Panc1 (cell line): ENCODE measurements at regions not wholly inside any gene's neighbourhood (a gene's known extent, or its start where the extent isn't known, plus 50 kb on each side); places are given as distances from the start of the nearest gene placed in this dataset.

Experiments
- ATAC-seq: fragments of 200-7000 bp; cut with Tn5 transposase; 2 replicates; pipeline ENCODE4 v1.9.1; 2020; ENCODE audit warnings: mild to moderate bottlenecking, moderate library complexity
- BruUV-seq: library from RNA; stranded (reverse); fragments of 400-500 nt; replicated peaks from 2 replicates; lab custom pipeline; 2021; lab: Mats Ljungman, UMichigan
- CTCF ChIA-PET: fragments of 300-600 bp; sonication (Branson Sonifier 250); formaldehyde crosslinking; loops from one replicate; lab custom pipeline; 2022; ENCODE audit warnings: antibody characterized with exemption; lab: Charles Lee
- POLR2A ChIA-PET: fragments of 300-600 bp; sonication (Branson Sonifier 250); formaldehyde crosslinking; loops from one replicate; lab custom pipeline; 2022; ENCODE audit warnings: antibody characterized with exemption; lab: Charles Lee
- DNase-seq: peaks from one replicate; pipeline ENCODE4 v3.0.0-alpha.2; 2010; ENCODE audit warnings: low read depth, low spot score
- H3K27ac ChIP-seq: 2 replicates; pipeline ENCODE4 v1.5.1; 2011; ENCODE audit warnings: mild to moderate bottlenecking, low read length, inconsistent platforms
- H3K27me3 ChIP-seq: fragments of 200-500 bp; sonication (Bioruptor generic); 2 replicates; pipeline ENCODE4 v1.6.0; 2014; ENCODE audit warnings: low read length, inconsistent platforms; ENCODE audit not compliant: control insufficient read depth, insufficient read depth
- H3K36me3 ChIP-seq: fragments of 200-500 bp; sonication (Bioruptor generic); 2 replicates; pipeline ENCODE4 v1.5.1; 2014; ENCODE audit warnings: inconsistent platforms, mild to moderate bottlenecking, low read length, moderate library complexity; ENCODE audit not compliant: control insufficient read depth, insufficient read depth
- H3K4me1 ChIP-seq: 2 replicates; pipeline ENCODE4 v1.5.1; 2011; ENCODE audit warnings: inconsistent platforms, mild to moderate bottlenecking, low read length, moderate library complexity; ENCODE audit not compliant: control insufficient read depth, insufficient read depth
- H3K4me3 ChIP-seq, 2 experiments: 2 replicates each; pipeline ENCODE4 v1.5.1; 2011 to 2012; ENCODE audit warnings: low read depth in 2 of 2, low read length in 2 of 2, mild to moderate bottlenecking in 2 of 2, inconsistent platforms in 1 of 2, moderate library complexity in 1 of 2
- H3K9me3 ChIP-seq: fragments of 200-500 bp; sonication (Bioruptor generic); 2 replicates; pipeline ENCODE4 v1.5.1; 2014; ENCODE audit warnings: low read depth, mild to moderate bottlenecking, inconsistent platforms, low read length, moderate library complexity; ENCODE audit not compliant: control insufficient read depth, insufficient read depth
- POLR2AphosphoS5 ChIP-seq: IDR thresholded peaks from 2 replicates; pipeline ENCODE4 v1.6.1; 2012; ENCODE audit warnings: mild to moderate bottlenecking, low read depth, low read length, moderate library complexity
- REST ChIP-seq, 2 experiments: IDR thresholded peaks; 2 replicates each; pipeline ENCODE4 v1.6.1; 2011 to 2012; ENCODE audit warnings: low read depth in 2 of 2, control low read depth in 1 of 2, low read length in 1 of 2, mild to moderate bottlenecking in 1 of 2, moderate library complexity in 1 of 2; ENCODE audit not compliant: insufficient read depth in 1 of 2
- SIN3A ChIP-seq: IDR thresholded peaks from 2 replicates; pipeline ENCODE4 v1.6.1; 2012; ENCODE audit warnings: low read depth, mild to moderate bottlenecking, low read length, moderate library complexity, borderline replicate concordance; ENCODE audit not compliant: insufficient read depth
- TCF7L2 ChIP-seq: IDR thresholded peaks from 2 replicates; pipeline ENCODE4 v1.6.1; 2011; ENCODE audit warnings: mild to moderate bottlenecking, low read depth, low read length, inconsistent platforms
- in situ Hi-C: cut with HindIII; loops from 2 replicates; pipeline ENCODE4 v1.10.0; 2016; ENCODE audit warnings: low sequenced_read_pairs, low pct_unique_long_range_greater_than_20kb
- intact Hi-C: fragments of 100-400 bp; cut with micrococcal nuclease; formaldehyde crosslinking; loops from one replicate; pipeline ENCODE4 v1.10.0; 2022; ENCODE audit not compliant: unreplicated experiment
- TF ChIP-seq, protein P1 (sequence below): fragments of 450-650 bp; IDR thresholded peaks from 2 replicates; pipeline ENCODE4 v1.5.1; 2017; ENCODE audit warnings: mild to moderate bottlenecking

GRCh38 chr6:28747631-28748157, 176.1 kb downstream of the TRIM27 start:
- peaks cover 21% of the 10 kb centered on the region for H3K4me1 ChIP-seq
- 0 out of 2 replicates have a peak, but pooled peaks cover 4% of the 10 kb centered on the region for H3K9me3 ChIP-seq
- DNase-seq (peak; percentile 95), ATAC-seq (peak; percentile 99)
- 0 out of 2 replicates have a peak, but pooled peaks have one; percentile 24 for TF ChIP-seq SIN3A
- TF ChIP-seq, protein P1, sequence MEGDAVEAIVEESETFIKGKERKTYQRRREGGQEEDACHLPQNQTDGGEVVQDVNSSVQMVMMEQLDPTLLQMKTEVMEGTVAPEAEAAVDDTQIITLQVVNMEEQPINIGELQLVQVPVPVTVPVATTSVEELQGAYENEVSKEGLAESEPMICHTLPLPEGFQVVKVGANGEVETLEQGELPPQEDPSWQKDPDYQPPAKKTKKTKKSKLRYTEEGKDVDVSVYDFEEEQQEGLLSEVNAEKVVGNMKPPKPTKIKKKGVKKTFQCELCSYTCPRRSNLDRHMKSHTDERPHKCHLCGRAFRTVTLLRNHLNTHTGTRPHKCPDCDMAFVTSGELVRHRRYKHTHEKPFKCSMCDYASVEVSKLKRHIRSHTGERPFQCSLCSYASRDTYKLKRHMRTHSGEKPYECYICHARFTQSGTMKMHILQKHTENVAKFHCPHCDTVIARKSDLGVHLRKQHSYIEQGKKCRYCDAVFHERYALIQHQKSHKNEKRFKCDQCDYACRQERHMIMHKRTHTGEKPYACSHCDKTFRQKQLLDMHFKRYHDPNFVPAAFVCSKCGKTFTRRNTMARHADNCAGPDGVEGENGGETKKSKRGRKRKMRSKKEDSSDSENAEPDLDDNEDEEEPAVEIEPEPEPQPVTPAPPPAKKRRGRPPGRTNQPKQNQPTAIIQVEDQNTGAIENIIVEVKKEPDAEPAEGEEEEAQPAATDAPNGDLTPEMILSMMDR: no peak
- peak; percentile 65; the same call in 1 of the 2 replicates for TF ChIP-seq POLR2AphosphoS5
- TF ChIP-seq TCF7L2: peak; percentile 57; the same call in 1 of the 2 replicates
- no peak for TF ChIP-seq REST (IDR thresholded peaks at IDR 0.05; ENCODE audit: insufficient read depth in 1 of 2, low read depth in 2 of 2, low read length in 1 of 2)
- intact Hi-C loops (loop anchor here (10.0 kb wide), 1 partner anchor 53 kb away; no protein-coding TSS in a partner anchor), in situ Hi-C loops (no loop called here)
- no peaks in the 10 kb centered on the region for H3K36me3 ChIP-seq
- peak overlapping the region; percentile 65 to 88 for H3K4me3 ChIP-seq
- ChIA-PET CTCF (no interaction called here), POLR2A (no interaction called here)
- no TSS peak for BruUV-seq
- no peaks in the 10 kb centered on the region for H3K27me3 ChIP-seq
- no peak overlapping the region for H3K27ac ChIP-seq

GRCh38 chr6:28748192-28748591, 175.6 kb downstream of the TRIM27 start:
- H3K27ac ChIP-seq: peak overlapping the region; percentile 19; the same call in 1 of the 2 replicates
- BruUV-seq: no TSS peak
- peak overlapping the region; percentile 65 to 88; a peak in 3 of 4 replicates for H3K4me3 ChIP-seq
- intact Hi-C loops: loop anchor here (10.0 kb wide), 1 partner anchor 53 kb away; no protein-coding TSS in a partner anchor
- ChIA-PET CTCF (no interaction called here), POLR2A (no interaction called here)
- H3K36me3 ChIP-seq: no peaks in the 10 kb centered on the region
- no peaks in the 10 kb centered on the region for H3K27me3 ChIP-seq
- TF ChIP-seq, protein P1: no peak
- TF ChIP-seq SIN3A: no peak
- TF ChIP-seq POLR2AphosphoS5: no peak
- TF ChIP-seq TCF7L2: no peak
- no peak for TF ChIP-seq REST (IDR thresholded peaks at IDR 0.05; ENCODE audit: insufficient read depth in 1 of 2, low read depth in 2 of 2, low read length in 1 of 2)
- ATAC-seq (no peak), DNase-seq (no peak)
- peaks cover 21% of the 10 kb centered on the region for H3K4me1 ChIP-seq
- 0 out of 2 replicates have a peak, but pooled peaks cover 4% of the 10 kb centered on the region for H3K9me3 ChIP-seq
- in situ Hi-C loops: no loop called here
